Activated CD4-positive, alpha-beta T cell treated with anti-CD3 and anti-CD28 coated beads for 1 hour (primary cell): ENCODE measurements at regions not wholly inside any gene's neighbourhood (a gene's known extent, or its start where the extent isn't known, plus 50 kb on each side); places are given as distances from the start of the nearest gene placed in this dataset.
"Not testable (repeated sequence)": the region's sequence is repeated elsewhere in the genome, so short reads cannot be mapped to it uniquely, and the experiment has no call there.

Experiments used
- DNase-seq: peaks from one replicate; pipeline ENCODE4 v3.0.0-alpha.2; 2020

GRCh38 chrX:102784550-102784949 is 64.0 kb downstream of the GPRASP3 start:
- no peak for DNase-seq

DNA sequence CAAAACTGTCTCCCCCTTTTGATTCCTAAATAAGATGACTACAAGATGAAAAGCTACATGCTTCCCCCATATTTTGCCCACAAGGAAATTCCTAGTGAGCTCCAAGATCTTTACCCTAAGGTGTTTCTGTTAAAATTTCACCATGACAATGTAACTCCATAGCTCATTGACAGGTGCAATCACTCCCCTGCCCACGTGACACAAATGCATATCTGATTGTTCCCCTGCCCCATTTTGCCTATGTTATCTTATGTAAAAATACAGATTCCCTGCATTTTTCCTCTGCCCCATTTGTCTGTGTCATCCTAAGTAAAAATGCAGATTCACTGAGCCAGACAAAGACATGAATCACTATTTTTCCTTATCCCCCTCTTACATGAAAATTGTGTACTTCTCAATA is 66.7 kb downstream of the GPRASP3 start:
- no peak for DNase-seq

GRCh38 chrX:102808336-102808735 is 87.8 kb downstream of the GPRASP3 start:
- DNase-seq = no peak

DNA sequence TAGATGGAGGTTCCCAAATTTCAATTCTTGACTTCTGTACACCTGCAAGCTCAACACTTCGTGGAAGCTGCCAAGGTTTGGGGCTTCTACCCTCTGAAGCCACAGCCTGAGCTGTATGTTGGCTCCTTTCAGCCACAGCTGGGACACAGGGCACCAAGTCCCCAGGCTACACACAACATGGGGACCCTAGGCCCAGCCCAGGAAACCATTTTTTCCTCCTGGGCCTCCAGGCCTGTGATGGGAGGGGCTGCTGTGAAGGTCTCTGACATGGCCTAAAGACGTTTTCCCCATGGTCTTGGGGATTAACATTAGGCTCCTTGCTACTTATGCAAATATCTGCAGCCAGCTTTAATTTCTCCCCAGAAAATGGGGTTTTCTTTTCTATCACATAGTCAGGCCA is 97.7 kb downstream of the GPRASP3 start:
- not testable (repeated sequence) for DNase-seq

- DNase-seq = no peak
Observed at GRCh38 chrX:102832661-102833060, 104.4 kb upstream of the RAB40AL start.

GRCh38 chrX:102833136-102833535 is 103.9 kb upstream of the RAB40AL start:
- DNase-seq = no peak

DNA sequence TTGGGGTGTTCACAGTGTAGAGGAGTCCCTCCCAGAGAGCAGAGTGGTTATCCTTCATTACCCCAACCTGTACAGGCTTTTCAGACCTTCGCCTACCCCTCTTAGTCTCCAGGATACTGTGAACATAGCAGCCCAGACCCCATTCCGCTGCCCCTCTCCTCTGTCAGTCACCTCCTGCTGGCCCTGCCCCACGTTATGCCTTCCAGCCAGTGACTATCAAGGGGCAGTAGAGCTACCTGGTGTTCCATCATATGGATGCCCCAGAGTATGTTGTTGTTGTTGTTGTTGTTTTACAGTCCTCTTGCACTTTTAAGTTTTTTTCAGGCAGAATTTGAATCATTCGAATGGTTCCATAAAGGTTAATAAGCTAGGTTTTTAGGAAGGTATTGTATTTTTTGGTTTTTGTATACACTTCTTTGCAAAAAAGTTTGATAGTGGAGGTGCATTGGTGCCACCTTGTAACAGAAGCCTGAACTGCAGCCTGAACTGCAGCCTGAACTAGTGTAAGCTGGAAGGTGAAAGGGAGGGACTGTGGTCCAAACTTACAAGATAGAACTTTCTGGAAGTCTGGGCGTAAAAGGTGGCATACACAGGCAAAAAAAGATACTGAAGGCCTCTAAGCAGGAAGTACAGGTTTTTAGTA is 101.4 kb upstream of the RAB40AL start:
- no peak for DNase-seq

GRCh38 chrX:102837847-102838246 is 99.2 kb upstream of the RAB40AL start:
- DNase-seq = no peak

DNA sequence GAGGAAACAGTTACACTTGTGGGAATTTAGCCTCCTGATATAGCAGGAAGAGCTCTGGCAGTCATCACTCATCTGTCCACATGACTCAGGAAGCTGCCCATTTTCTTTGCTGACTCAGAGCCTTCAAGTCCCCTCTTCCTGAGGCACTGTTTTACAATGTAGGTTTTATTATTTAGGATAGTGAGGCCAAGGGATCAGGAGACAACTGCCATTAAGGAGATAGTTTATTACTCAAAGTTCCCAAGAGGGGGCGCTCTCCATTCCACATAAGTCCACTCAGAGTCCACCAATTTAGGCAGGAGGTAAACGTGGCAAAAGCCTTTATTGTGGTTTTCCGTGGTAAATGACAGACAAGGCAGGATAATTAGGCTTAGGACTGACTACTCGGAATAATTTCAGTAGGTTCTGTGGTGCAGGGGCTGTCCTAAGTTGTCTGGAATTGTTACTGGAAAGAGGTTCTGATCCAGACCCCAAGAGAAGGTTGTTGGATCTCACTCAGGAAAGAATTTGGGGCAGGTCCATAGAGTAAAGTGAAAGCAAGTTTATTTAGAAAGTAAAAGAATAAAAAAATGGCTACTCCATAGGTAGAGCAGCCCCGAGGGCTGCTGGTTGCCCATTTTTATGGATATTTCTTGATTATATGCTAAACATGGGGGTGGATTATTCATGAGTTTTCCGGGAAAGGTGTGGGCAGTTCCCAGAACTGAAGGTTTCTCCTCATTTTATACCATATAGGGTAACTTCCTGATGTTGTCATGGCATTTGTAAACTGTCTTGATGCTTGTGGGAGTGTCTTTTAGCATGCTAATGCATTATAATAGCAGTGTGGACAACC is 96.0 kb upstream of the RAB40AL start:
- no peak for DNase-seq

GRCh38 chrX:102841706-102842003 is 95.4 kb upstream of the RAB40AL start:
- DNase-seq = no peak

GRCh38 chrX:102845020-102845419 is 92.1 kb upstream of the RAB40AL start:
- DNase-seq = no peak

DNA sequence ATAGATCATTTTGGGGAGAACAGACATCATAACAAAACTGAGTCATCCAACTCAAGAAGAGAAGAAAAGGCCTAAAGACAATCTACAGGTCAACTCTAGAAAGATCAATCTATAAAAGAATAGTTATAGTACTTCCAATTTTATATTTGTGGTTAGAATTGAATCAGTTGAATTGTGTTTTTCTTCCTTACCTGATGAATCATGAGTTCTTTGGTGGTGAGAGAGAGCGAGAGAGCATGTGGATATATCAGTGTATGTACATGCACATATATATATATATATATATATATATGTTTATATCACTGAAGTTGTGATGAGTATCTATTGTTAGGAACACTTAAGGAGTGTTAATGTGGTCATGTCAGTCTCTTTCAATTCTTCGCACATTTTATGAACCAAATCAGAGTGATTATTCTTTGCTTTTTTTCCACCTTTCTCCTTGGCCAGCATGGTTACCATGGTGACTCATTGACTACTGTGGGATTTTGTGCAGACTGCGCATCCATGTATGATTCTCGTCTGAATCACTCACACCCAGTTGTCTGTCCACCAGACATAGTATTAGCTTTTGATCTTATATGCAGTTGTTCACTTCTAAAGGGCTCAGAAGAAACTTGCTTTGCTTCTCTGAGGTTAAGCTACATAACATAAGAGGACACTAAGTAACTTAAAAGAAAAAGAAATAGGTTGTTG is 90.4 kb upstream of the RAB40AL start:
- no peak for DNase-seq

GRCh38 chrX:102847362-102847761 is 89.7 kb upstream of the RAB40AL start:
- DNase-seq = no peak

DNA sequence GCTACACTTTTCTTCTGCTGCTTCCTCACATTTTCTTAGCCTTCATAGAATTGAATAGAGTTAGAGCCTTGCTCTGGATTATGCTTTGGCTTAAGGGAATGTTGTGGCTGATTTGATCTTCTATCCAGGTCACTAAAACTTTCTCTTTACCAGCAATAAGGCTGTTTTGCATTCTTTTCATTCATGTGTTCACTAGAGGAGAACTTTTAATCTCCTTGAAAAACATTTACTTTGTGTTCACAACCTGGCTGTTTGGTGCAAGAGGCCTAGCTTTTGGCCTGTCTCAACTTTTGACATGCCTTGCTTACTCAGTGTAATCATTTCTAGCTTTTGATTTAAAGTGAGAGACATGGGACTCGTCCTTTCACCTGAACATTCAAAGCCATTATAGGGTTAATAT is 87.7 kb upstream of the RAB40AL start:
- DNase-seq = no peak

- DNase-seq = not testable (repeated sequence)
Observed at GRCh38 chrX:102858826-102859549, 78.1 kb upstream of the RAB40AL start.

- DNase-seq = no peak
Observed at GRCh38 chrX:102859550-102859871, 77.6 kb upstream of the RAB40AL start.

- DNase-seq = no peak
Observed at GRCh38 chrX:102860235-102860634, 76.8 kb upstream of the RAB40AL start.

- DNase-seq = peak; percentile 61
Observed at GRCh38 chrX:102863735-102864134, 73.3 kb upstream of the RAB40AL start.

DNA sequence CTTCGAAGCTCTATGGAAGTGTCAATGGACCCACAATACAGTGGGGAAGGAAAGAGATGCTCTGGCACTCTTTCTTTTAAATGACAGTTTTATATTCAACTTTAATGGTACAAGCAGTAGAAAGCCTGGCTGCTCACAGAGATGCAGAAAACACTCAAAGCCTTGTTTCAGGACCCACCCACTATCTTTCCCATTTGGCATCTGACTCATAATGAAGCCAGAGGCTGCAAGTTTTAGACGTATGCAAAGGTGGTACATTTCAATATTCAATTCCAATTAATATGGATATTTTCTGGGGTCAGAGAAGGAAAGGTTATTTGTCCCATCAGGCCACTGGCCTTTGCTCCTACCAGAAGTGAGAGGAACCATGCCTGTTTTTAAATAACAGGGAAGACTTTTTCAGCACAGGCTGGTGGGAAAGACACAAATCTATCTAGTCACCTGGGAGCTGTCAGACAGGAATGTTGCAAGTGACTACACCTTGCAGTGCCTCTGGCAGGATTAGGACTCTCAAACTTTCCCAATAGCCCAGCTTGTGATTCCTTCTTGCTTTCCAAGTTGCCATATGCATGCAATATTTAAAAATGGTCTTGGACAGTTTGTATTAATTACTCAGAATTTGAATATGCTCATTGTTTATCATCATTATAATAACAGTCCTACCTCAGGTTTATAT is 70.0 kb upstream of the RAB40AL start:
- no peak for DNase-seq

- no peak for DNase-seq
Observed at GRCh38 chrX:102883491-102883890, 53.6 kb upstream of the RAB40AL start.
